HG02623 (cell line): ENCODE measurements at regions not wholly inside any gene's neighbourhood (a gene's known extent, or its start where the extent isn't known, plus 50 kb on each side); places are given as distances from the start of the nearest gene placed in this dataset.
"Not testable (repeated sequence)": the region's sequence is repeated elsewhere in the genome, so short reads cannot be mapped to it uniquely, and the experiment has no call there.

Source experiments
- ATAC-seq: cut with Tn5 transposase; IDR thresholded peaks from one replicate; pipeline ENCODE4 v1.9.1; 2021; ENCODE audit warnings: moderate library complexity; ENCODE audit not compliant: unreplicated experiment

DNA sequence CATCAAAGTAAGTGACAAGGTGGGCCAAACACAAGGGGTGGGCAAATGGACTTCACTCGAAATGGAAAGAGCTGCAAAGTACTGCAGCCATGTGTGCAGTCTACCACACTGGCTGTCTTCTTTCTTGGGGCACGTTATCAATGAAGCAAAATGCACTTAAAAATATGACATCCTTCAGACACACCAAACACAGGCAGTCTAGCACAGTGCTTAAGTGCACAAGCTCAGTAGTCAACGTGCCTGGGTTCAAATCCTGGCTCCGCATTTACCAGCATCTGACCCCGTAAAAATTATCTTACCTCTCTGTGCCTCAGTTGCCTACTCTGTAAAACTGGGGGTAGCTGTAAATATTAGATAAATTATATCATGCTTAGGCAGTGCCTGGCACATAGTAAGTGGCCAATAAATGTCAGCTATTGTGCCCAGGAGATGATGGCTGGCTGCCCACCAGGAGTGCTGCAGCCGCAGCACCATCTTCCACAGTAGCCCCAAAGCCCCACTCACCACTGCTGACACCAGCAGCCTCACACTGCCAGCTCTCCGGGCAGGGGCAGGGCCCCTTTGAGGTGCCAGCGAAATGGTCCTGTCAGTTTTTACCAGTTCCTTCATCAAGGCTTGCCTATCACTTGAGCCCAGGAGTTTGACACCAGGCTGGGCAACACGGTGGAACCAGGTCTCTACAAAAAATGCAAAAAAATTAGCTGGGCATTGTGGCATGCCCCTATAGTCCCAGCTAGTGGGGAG is 121.8 kb upstream of the SLC1A4 start:
- no peak for ATAC-seq

DNA sequence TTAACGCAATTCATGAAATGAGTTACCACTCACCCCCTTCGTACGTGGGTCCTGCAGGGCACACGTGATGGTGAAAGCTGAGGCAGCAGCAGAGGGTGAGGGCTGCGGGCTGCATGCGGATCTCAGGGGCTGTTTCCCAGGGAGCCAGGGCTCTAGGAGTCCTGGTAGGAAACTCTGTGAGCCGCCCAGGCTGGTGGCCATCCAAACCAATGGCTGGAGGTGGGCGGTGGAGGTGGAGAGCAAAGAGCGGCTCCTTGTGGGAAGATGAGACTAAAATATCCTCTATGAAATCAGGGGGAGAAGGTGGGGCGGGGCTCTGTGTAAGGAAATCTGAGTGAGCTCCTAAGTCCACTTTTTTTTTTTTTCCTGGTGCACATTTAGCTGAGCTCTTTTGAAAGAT is 120.1 kb upstream of the SLC1A4 start:
- no peak for ATAC-seq

DNA sequence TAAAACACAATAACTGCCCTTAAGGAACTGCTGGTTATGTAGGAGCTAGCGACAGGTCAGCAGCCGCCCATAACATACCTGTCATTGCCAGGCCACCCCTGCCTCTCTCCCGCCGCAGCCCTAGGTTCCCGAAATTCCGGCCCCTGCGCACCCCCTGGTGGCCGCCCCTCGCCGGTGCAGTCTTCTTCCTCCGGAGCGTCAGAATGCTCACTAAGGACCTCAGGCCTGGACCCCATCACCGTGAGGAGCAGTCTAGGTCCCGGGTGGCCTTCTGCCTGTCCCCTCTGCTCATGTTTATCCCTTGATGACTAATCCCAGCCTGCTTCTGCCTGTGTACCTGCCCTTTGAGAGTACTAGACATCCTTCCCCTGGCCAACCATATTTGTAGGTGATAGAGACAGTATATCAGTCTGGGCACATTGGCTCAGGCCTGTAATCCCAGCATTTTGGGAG is 115.7 kb upstream of the SLC1A4 start:
- ATAC-seq, result peak; percentile 79

DNA sequence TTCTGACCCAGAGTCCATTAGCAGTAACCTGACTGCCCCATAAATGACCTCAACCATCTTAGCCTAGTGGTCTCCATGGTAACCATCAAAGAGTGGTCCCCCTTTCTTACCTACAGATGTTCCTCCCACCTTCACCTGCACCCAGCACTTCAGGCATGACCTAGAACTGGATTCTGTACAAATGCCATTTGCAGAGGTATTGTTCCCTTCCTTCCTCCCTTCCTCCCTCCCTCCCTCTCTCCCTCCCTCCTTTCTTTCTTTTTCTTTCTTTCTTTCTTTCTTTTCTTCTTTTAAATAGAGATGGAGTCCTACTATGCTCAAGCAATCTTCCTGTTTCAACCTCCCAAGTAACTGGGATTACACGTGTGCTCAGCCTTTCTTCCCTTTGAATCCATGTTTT is 114.6 kb upstream of the SLC1A4 start:
- no peak for ATAC-seq

DNA sequence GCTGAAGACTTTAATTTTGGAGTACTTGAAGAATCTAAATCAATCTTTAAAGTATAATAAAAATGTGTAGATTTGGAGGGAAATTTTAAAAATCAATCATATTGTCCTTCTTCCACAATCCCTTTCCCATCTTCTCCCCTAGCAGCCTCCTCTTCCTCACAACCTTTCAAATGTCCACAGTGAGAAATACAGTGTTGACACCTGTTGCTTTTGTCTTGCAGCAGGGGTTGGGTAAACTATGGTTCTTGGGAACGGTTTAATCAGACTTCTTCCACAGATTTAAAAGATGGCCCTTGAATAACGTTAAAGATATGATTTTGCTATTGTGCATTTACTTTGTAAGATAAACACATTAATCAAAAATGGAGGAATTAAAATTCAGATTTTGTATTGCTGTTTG is 113.8 kb upstream of the SLC1A4 start:
- ATAC-seq, result no peak

DNA sequence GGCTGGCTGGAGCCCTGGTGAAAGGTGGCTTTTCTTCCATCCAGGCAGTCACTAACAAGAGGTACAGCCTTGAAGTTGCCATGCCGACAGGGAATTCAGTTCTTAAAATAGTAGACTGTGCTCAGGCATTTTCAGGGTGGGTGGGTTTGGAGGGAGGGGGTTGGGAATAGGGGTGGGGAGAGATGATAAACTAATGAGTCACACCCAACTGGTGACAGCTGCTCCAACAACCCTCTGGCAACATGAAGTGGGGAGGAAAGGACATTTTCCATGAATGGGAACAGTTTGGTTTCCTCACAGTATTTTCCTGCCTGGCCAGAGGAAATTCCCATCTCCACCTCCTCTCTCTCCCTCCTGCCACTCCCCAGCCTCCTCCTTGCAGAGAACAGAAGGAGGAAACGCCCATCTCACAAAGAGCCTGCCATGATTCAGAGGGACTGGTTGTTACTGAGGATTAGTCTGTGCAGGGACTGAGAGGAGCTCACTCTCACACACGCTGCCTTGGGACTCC is 113.0 kb upstream of the SLC1A4 start:
- no peak for ATAC-seq

DNA sequence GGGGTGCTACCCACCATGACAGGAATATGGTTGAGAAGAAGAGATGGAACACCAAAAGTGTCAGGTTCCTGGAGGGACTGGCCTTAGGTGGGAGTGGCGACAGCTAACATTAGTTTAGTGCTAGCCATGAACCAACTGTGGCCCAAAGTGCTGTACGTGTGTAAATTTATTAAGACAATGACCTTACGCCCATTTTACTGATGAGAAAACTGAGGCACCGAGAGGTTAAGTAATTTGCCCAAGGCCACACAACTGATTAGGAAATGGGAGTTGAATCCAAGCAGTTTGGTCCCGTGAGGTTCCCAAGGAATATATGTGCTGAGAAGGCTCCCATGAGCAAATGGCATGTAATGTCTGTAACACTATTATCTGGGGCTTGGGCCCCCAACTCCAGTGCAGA is 109.5 kb upstream of the SLC1A4 start:
- no peak for ATAC-seq

DNA sequence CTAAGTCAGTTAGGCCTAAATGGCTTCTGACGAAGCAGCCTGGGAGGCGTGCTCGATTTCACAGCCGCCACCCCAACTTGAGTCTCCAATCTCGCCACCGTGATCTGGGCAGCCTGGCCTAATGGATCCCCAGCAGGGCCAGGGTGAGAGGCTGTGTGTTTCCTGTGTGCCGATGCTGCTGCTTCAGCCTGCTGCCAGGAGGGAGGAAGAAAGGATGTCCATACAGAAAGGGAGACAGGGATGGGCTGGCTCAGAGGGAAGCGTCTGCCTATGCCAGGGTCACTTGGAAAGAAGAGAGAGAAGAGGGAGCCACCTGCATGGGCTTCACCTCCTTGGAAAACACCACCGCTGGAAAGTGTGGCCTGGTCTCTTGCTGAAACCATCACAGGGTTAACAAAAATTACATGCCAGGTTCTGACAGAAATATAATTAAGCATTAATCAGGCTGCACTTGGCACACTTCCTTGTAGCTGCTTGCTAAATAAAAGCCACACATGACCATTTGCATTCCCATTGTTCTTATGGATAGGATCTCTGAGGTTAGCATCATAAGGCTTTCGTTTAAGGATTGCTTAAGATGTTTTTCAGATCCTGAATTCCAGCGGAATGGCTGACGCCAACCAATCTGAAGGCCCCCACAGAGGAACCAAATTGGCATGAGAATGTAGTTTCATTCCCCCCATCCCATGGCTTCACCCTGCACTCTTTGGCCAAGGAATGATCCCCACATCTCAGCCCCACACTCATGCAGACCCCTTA is 108.8 kb upstream of the SLC1A4 start:
- no peak for ATAC-seq

DNA sequence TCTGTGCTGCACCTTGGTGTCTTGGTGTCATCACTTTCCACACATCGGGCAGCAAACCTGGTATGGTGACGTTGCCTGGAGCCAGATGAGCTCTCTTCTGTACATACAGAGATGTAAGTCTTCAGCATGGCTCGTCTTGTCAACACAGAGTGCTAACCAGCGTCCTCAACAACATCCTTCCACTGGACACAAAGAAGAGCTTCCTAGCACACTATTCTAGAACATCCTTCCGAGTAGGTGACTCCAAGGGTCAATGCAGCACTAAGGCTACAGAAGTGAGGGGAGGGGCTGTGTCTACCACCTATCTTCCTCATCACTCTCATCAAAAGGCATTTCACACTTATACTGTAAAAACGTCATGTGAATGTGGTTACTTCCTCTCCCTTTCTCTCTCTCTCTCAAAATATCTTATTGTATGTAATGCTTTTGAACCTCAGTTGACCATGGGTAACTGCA is 108.1 kb upstream of the SLC1A4 start:
- no peak for ATAC-seq

DNA sequence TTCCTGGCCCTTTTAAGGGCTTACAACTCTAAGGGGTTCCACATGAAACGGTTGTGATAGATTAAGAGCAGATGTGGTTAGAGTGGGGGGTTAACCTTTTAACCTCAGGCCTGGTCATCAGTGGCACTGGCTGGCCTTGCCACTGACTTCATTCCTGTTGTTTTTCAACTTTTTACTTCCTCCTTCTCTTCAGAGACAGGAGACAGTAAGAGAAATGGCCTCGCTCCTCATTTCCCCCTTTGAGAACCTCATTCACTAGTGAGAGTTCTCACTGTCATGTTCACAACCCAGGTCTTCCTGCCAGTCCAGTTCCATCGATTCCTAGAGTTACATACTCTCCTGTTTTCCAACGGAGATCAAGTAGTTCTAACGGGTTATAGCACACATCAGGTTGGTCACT is 101.6 kb upstream of the SLC1A4 start:
- no peak for ATAC-seq

DNA sequence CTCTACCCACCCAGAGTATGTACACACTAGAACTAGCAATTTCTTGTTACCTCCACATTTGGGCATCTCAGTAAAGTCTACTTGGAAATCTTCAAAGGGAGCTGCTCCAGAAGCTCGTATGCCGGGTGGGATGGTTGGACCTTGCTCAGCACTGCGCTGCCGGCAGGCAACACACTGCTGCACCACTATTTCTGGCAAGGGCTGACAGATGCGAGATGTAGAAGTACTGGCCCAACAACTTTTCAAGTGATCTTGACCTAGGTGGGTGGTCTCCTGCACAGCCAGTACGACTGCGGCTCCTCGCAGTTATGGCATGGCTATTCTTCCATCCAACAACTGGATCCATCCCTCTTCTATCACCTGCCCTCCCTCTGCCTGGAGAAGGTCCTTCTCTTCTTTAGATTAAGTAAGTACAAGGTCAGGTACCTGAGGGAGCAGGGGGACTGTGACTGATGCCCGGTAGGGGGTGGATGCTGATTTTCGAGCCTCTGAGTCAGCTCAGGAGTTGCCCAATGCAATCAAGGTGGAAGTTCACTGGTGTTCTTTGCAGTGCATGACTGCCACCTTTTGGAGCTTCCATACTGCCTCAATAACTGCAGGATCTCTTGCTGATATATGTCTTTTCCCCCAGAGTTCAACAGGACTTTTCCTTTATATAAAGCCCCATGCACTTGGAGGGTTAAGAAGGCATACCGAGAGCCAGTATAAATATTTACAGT is 100.4 kb upstream of the SLC1A4 start:
- ATAC-seq, result no peak

DNA sequence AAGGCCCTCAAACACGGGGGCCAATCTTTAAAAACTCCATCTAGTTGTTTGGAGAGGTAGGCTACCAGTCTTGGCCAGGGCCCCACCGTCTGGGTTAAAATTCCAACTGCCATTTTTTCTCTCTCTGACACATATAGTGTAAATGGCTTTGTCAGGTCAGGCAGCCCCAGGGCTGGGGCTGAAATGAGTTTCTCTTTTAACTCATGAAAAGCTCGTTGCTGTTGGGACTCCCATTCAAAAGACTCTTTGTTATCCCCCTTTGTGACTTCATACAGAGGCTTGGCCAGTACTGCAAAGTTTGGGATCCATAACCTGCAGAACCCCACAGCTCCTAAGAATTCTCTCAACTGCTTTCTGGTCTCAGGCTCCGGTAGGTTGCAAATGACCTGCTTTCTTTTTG is 99.4 kb upstream of the SLC1A4 start:
- no peak for ATAC-seq

DNA sequence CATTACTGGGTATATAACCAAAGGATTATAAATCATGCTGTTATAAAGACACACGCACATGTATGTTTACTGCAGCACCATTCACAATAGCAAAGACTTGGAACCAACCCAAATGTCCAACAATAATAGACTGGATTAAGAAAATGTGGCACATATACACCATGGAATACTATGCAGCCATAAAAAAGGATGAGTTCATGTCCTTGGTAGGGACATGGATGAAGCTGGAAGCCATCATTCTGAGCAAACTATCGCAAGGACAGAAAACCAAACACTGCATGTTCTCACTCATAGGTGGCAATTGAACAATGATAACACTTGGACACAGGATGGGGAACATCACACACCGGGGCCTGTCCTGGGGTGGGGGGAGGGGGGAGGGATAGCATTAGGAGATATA is 92.6 kb upstream of the SLC1A4 start:
- ATAC-seq, result not testable (repeated sequence)

DNA sequence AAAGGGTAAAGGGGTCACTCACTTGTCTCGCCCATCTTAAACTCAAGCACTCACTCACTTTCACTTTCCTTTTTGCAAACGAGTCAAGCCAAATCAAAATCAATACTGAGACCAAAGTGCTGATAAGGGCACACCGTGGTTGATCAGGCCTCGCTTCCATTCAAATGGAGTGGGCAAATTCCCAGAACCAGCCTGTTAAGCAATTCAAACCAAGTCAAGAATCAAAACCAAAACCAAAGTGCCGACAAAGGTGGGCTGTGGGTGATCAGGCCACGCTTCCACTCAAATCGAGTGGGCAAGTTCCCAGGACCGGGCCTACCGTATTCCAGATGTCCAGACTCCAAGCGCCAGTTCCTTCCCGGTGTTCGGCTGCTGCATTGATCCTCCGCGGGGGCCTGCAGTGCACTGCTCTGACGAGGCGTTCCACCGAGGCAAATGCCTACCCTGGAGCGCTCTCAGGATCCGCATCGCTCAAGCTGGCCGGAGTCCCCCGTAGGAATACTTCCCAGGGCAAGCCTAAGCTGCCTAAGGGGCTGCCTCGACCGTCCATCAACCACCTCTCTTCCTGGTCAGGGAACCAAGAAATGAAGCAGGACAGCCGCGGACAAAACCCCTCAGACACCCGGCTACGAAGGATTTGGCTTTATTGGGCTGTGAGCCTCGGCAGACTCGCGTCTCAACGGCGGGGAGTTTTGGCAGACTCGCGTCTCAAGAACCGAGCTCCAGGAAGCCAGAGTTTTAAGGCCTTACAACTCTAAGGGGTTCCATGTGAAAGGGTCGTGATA is 89.9 kb upstream of the SLC1A4 start:
- no peak for ATAC-seq

DNA sequence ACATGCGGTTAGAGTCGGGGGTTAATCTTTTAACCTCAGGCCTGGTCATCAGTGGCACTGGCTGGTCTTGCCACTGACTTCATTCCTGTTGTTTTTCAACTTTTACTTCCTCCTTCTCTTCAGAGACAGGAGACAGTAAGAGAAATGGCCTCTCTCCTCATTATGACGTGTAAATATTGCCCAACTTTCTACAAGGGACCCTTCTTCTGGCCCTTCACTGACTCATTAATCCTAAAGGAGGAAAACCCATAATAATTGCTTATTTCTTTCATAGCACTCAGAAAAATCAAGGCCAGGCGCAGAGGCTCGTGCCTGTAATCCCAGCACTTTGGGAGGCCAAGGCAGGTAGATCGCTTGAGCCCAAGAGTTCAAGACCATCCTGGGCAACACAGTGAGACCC is 89.3 kb upstream of the SLC1A4 start:
- ATAC-seq, result not testable (repeated sequence)

DNA sequence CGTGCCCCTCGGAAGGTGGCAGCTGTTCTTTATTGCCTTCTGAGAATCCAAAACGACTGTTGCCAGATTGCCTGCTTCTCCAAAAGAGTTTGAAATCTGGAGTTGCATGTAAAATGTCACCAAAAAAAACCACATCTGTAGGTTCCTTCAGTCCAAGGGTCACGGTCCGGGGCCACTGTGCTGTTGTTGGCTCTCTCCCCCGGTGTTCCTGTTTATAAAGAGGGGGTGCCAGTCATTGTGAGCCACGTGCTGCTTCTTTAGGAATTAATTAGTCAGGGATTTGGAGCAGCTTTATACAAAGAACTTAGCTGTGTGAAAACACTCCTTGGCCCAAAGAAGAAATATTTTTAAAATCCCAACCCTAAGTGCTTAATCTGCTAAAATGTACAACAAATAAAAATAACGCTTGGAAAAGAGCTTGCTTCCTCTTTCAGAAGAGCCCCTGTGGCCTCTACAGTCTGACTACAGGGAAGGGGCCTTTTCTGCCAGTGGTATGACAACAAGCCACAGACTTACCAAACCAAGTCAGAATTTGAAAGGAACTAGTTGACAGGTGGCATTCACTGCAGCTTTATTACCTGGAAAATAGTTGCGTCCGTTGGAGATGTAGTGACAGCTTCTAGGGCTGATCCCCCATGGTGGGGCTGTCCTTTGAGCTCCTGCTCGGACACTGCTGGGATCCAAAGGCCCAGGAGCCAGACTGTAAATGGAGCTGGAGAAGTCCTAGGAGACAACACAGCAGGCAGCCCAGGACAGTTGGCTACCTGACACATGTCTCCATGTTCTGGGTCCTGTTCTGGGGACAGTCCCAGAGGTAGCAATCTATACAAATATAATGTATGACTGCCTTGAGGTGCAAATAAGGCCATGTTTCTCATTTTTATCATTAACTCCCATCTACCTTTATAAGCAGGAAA is 84.5 kb upstream of the SLC1A4 start:
- ATAC-seq, result peak; percentile 67

DNA sequence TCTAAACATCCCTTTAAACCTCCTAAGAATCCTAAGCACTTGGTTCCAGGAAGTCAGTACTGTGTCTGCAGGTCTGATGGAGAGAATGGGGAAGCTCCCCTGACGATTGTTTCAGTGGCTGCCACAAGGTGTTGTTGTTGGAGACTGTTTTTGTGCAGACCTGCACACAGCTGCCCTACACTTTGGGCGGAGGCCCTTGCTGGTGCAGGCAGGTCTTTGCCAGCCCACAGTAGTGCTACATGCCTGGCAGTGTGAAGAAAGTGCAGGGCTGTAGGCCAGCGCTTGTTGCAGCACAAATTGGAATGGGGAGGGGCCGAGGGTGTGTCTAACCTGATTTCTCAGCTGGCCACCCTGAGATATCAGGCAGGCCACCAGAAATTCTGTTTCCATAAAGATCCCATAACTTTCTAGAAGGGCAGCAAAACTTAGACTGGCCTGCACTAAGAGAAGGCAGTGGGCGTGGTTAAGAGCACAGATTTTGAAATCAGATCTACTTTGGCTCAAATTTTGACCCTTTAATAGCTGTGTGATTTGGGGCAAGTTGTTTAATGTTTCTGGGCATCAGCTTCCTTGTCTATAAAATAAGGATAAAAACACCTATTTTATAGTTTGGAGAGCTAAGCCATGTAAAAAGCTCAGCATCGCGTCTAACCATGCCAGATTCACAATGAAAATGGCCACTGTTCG is 83.7 kb upstream of the SLC1A4 start:
- ATAC-seq, result no peak

DNA sequence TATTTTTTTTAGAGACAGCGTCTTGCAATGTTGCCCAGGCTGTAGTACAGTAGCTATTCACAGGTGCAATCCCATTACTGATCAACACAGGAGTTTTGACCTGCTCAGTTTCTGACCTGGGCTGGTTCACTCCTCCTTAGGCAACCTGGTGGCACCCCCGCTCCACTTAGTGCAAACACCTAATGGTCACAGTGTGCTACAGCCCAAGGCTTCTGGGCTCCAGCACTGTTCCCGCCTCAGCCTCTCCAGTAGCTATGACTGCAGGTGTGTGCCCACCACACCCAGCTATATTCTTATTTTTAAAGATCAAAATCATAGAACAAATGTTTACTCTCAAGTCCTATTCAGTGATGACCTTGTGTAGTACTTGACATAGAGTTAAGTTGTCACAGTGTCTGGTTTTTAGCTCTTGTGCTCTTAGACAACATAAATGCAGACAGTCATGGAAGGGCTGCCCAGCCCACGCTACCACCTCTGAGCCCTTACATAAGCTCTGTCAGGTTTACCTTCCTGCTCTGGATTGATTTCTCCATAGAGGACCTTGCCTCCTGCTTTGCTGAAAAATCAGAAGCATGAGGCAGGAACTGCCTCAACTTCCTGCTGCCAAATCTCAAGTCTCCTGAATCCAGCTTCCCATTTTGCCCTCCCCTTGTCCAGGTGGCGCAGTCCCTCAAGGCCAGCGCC is 82.2 kb upstream of the SLC1A4 start:
- no peak for ATAC-seq

DNA sequence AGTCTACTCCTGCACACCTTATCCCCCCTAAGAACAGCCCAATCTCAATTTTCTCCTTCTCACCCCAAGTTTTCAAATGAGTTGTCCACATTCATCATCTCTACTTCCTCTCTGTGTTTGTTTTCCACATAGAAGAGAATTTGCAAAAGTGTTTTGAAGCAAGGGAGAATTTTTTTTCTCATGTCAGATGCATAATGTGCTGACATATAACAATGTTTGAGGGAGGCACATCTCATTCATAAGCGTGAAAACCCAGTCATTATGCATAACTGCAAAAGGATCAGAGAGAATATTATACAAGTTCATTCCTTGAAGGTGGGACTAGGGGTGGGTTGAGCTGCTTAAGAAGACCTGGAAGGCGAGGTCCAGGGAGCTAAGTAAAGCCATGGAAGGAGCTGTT is 80.8 kb upstream of the SLC1A4 start:
- no peak for ATAC-seq
